ENCODE measurements at regions not wholly inside any gene's neighbourhood (a gene's known extent, or its start where the extent isn't known, plus 50 kb on each side); places are given as distances from the start of the nearest gene placed in this dataset.
"Not testable (repeated sequence)": the region's sequence is repeated elsewhere in the genome, so short reads cannot be mapped to it uniquely, and the experiment has no call there.

- Mint-ChIP-seq H3K4me1 (ENCODE audit: low read depth) (peaks cover 11% of the 10 kb centered on the region), H3K27ac (no peak overlapping the region), H3K9me3 (peaks cover 4% of the 10 kb centered on the region)
Measured at GRCh38 chr1:185483217-185483616, 166.2 kb upstream of the IVNS1ABP start.

DNA sequence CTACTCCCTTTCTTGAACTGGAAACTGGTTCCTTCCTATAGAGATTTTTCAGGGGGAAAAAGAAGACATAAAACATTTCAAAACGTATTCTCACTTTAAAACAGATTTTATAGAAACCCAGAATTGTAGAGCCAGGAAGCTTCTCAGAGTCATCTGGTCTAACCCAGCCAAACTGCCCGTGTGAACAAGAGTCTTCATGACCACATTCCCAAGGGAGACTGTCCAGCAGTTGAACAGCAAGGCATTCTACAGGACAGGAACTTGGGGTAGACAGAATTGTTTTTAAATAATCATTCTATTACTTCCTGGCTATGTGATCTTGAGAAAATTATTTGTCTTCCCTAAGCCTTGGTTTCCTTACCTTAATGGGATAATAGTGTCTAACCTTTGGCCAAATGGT, 163.5 kb upstream of the IVNS1ABP start:
- Mint-ChIP-seq H3K27ac (no peak overlapping the region), H3K36me3 (ENCODE audit: low read depth) (peaks cover 4% of the 10 kb centered on the region), H3K4me3 (no peak overlapping the region)

More at GRCh38 chr1:185483217-185483616, 166.2 kb upstream of the IVNS1ABP start:
- Mint-ChIP-seq H3K4me3 (no peak overlapping the region), H3K36me3 (ENCODE audit: low read depth) (peaks cover 2% of the 10 kb centered on the region), H3K27me3 (ENCODE audit: low read depth) (no peaks in the 10 kb centered on the region)

DNA sequence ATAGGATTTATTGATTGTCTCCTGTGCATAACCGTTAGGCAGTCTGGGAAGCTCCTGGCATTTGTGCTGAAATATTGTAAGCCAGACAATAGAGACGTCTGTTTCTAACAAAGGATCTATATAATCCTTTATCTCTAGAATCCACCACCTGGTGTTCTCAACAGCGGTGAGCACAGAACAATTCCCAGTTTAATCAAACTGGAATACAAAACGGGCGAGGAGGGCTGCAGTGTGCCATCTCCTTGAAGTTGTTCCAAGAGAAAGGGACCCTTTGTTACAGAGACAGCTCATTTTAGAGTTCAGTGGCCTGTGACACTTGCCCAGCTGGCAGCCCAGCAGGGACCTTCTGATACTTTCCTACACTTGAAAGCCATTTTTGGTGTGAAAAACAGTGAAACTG, 162.8 kb upstream of the IVNS1ABP start:
- H3K9me3 Mint-ChIP-seq, result peaks cover 8% of the 10 kb centered on the region
- peaks cover 9% of the 10 kb centered on the region for H3K4me1 Mint-ChIP-seq (ENCODE audit: low read depth)
- H3K4me3 Mint-ChIP-seq, result no peak overlapping the region
- no peak overlapping the region for H3K27ac Mint-ChIP-seq
- no peaks in the 10 kb centered on the region for H3K27me3 Mint-ChIP-seq (ENCODE audit: low read depth)
- peaks cover 4% of the 10 kb centered on the region for H3K36me3 Mint-ChIP-seq (ENCODE audit: low read depth)

More for the DNA sequence above, 163.5 kb upstream of the IVNS1ABP start:
- no peaks in the 10 kb centered on the region for H3K27me3 Mint-ChIP-seq (ENCODE audit: low read depth)
- H3K9me3 Mint-ChIP-seq, result peaks cover 8% of the 10 kb centered on the region
- peaks cover 8% of the 10 kb centered on the region for H3K4me1 Mint-ChIP-seq (ENCODE audit: low read depth)

DNA sequence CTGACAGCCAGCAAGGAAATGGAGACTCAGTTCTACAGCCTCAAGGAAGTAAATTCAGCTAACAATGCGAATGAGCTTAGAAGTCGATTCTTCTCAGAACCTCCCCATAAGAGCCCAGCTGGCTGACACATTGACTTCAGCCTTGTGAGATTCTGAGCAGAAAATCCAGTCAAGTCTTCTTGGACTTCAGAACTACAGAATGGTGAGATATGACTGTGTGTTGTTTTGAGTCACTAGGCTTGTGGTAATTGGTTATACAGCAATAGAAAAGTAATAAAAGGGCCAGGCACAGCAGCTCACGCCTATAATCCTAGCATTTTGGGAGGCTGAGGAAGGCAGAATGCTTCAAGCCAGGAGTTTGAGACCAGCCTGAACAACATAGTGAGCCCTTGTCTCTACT, 161.8 kb upstream of the IVNS1ABP start:
- no peak overlapping the region for H3K27ac Mint-ChIP-seq
- peaks cover 13% of the 10 kb centered on the region for H3K4me1 Mint-ChIP-seq (ENCODE audit: low read depth)
- peaks cover 8% of the 10 kb centered on the region for H3K9me3 Mint-ChIP-seq

GRCh38 chr1:185477638-185478580, 160.9 kb upstream of the IVNS1ABP start:
- H3K9me3 Mint-ChIP-seq, result peaks cover 8% of the 10 kb centered on the region
- peaks cover 4% of the 10 kb centered on the region for H3K36me3 Mint-ChIP-seq (ENCODE audit: low read depth)
- H3K4me1 Mint-ChIP-seq (ENCODE audit: low read depth), result peaks cover 13% of the 10 kb centered on the region
- H3K27ac Mint-ChIP-seq, result no peak overlapping the region
- no peak overlapping the region for H3K4me3 Mint-ChIP-seq
- H3K27me3 Mint-ChIP-seq (ENCODE audit: low read depth), result no peaks in the 10 kb centered on the region

More for the DNA sequence above, 161.8 kb upstream of the IVNS1ABP start:
- H3K4me3 Mint-ChIP-seq, result no peak overlapping the region
- peaks cover 4% of the 10 kb centered on the region for H3K36me3 Mint-ChIP-seq (ENCODE audit: low read depth)
- H3K27me3 Mint-ChIP-seq (ENCODE audit: low read depth), result no peaks in the 10 kb centered on the region

GRCh38 chr1:185474440-185475149, 157.6 kb upstream of the IVNS1ABP start:
- Mint-ChIP-seq H3K36me3 (ENCODE audit: low read depth) (peaks cover 3% of the 10 kb centered on the region), H3K9me3 (peaks cover 4% of the 10 kb centered on the region), H3K27me3 (ENCODE audit: low read depth) (no peaks in the 10 kb centered on the region), H3K4me1 (ENCODE audit: low read depth) (peaks cover 14% of the 10 kb centered on the region), H3K27ac (no peak overlapping the region), H3K4me3 (no peak overlapping the region)

GRCh38 chr1:185473186-185473585, 156.1 kb upstream of the IVNS1ABP start:
- H3K27me3 Mint-ChIP-seq (ENCODE audit: low read depth), result no peaks in the 10 kb centered on the region
- peaks cover 10% of the 10 kb centered on the region for H3K4me1 Mint-ChIP-seq (ENCODE audit: low read depth)
- H3K4me3 Mint-ChIP-seq, result no peak overlapping the region

GRCh38 chr1:185468626-185469025, 151.6 kb upstream of the IVNS1ABP start:
- Mint-ChIP-seq H3K27ac (no peak overlapping the region), H3K36me3 (ENCODE audit: low read depth) (peaks cover 9% of the 10 kb centered on the region), H3K27me3 (ENCODE audit: low read depth) (no peaks in the 10 kb centered on the region), H3K9me3 (peaks cover 5% of the 10 kb centered on the region), H3K4me3 (no peak overlapping the region), H3K4me1 (ENCODE audit: low read depth) (peaks cover 2% of the 10 kb centered on the region)

More at GRCh38 chr1:185473186-185473585, 156.1 kb upstream of the IVNS1ABP start:
- H3K36me3 Mint-ChIP-seq (ENCODE audit: low read depth), result peaks cover 8% of the 10 kb centered on the region
- no peak overlapping the region for H3K27ac Mint-ChIP-seq
- peaks cover 9% of the 10 kb centered on the region for H3K9me3 Mint-ChIP-seq

DNA sequence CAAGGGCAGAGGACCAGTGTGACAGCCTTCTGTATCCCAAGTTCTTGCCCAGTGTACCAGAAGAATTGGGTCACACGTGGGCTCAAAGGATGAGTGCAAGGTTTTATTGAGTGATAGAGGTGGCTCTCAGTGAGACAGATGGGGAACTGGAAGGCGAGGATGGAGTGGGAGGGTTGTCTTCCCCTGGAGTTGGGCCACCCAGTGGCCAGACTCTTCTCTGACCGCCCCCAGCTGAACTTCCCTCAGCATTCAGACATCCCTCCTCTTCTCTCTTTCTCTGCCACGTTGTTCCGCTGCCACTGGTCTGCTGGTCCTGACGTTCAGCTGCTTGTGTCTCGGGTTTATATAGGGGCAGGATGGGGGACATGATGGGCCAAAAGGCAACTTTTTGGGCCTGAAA, 150.1 kb upstream of the IVNS1ABP start:
- Mint-ChIP-seq H3K9me3 (peaks cover 5% of the 10 kb centered on the region), H3K27ac (no peak overlapping the region), H3K27me3 (ENCODE audit: low read depth) (no peaks in the 10 kb centered on the region), H3K36me3 (ENCODE audit: low read depth) (peaks cover 11% of the 10 kb centered on the region), H3K4me1 (ENCODE audit: low read depth) (peaks cover 6% of the 10 kb centered on the region), H3K4me3 (no peak overlapping the region)

- Mint-ChIP-seq H3K27me3 (ENCODE audit: low read depth) (no peaks in the 10 kb centered on the region), H3K4me3 (no peak overlapping the region), H3K4me1 (ENCODE audit: low read depth) (peaks cover 7% of the 10 kb centered on the region), H3K36me3 (ENCODE audit: low read depth) (peaks cover 9% of the 10 kb centered on the region), H3K27ac (no peak overlapping the region), H3K9me3 (peaks cover 15% of the 10 kb centered on the region)
Measured at GRCh38 chr1:185464777-185465176, 147.7 kb upstream of the IVNS1ABP start.

GRCh38 chr1:185463433-185463832, 146.4 kb upstream of the IVNS1ABP start:
- Mint-ChIP-seq H3K27me3 (ENCODE audit: low read depth) (no peaks in the 10 kb centered on the region), H3K4me1 (ENCODE audit: low read depth) (peaks cover 7% of the 10 kb centered on the region), H3K9me3 (peaks cover 10% of the 10 kb centered on the region), H3K4me3 (no peak overlapping the region), H3K27ac (no peak overlapping the region), H3K36me3 (ENCODE audit: low read depth) (peaks cover 6% of the 10 kb centered on the region)

- Mint-ChIP-seq H3K4me3 (no peak overlapping the region), H3K36me3 (ENCODE audit: low read depth) (peaks cover 4% of the 10 kb centered on the region)
Measured at GRCh38 chr1:185463011-185463410, 146.0 kb upstream of the IVNS1ABP start.

GRCh38 chr1:185460723-185461122, 143.7 kb upstream of the IVNS1ABP start:
- H3K36me3 Mint-ChIP-seq (ENCODE audit: low read depth); H3K27ac Mint-ChIP-seq; H3K4me3 Mint-ChIP-seq; H3K4me1 Mint-ChIP-seq (ENCODE audit: low read depth); H3K9me3 Mint-ChIP-seq; H3K27me3 Mint-ChIP-seq (ENCODE audit: low read depth): not testable (repeated sequence)

More at GRCh38 chr1:185463011-185463410, 146.0 kb upstream of the IVNS1ABP start:
- Mint-ChIP-seq H3K4me1 (ENCODE audit: low read depth) (peaks cover 7% of the 10 kb centered on the region), H3K9me3 (peaks cover 10% of the 10 kb centered on the region), H3K27me3 (ENCODE audit: low read depth) (no peaks in the 10 kb centered on the region), H3K27ac (no peak overlapping the region)

GRCh38 chr1:185459141-185459540, 142.1 kb upstream of the IVNS1ABP start:
- Mint-ChIP-seq H3K27me3 (ENCODE audit: low read depth) (no peaks in the 10 kb centered on the region), H3K9me3 (peaks cover 10% of the 10 kb centered on the region), H3K36me3 (ENCODE audit: low read depth) (peaks cover 4% of the 10 kb centered on the region), H3K27ac (no peak overlapping the region), H3K4me3 (no peak overlapping the region), H3K4me1 (ENCODE audit: low read depth) (peaks cover 9% of the 10 kb centered on the region)

- H3K9me3 Mint-ChIP-seq, result peaks cover 10% of the 10 kb centered on the region
- no peak overlapping the region for H3K27ac Mint-ChIP-seq
- H3K36me3 Mint-ChIP-seq (ENCODE audit: low read depth), result peaks cover 2% of the 10 kb centered on the region
- no peaks in the 10 kb centered on the region for H3K27me3 Mint-ChIP-seq (ENCODE audit: low read depth)
- no peak overlapping the region for H3K4me3 Mint-ChIP-seq
- H3K4me1 Mint-ChIP-seq (ENCODE audit: low read depth), result peaks cover 11% of the 10 kb centered on the region
Measured at GRCh38 chr1:185458670-185459069, 141.6 kb upstream of the IVNS1ABP start.
